Nephron (organoid): ENCODE measurements at regions not wholly inside any gene's neighbourhood (a gene's known extent, or its start where the extent isn't known, plus 50 kb on each side); places are given as distances from the start of the nearest gene placed in this dataset.

Source experiments
- H3K27ac Mint-ChIP-seq, 3 experiments: 2 replicates each; pipeline ENCODE4 v1.8.0; 2020; ENCODE audit warnings: mixed read lengths in 3 of 3, mild to moderate bottlenecking in 2 of 3, moderate library complexity in 1 of 3
- H3K27me3 Mint-ChIP-seq: 2 replicates; pipeline ENCODE4 v1.8.0; 2021; ENCODE audit warnings: low read depth, mild to moderate bottlenecking, moderate library complexity, mixed read lengths
- H3K36me3 Mint-ChIP-seq: 2 replicates; pipeline ENCODE4 v1.8.0; 2020; ENCODE audit warnings: low read depth, mixed read lengths
- H3K4me1 Mint-ChIP-seq: 2 replicates; pipeline ENCODE4 v1.8.0; 2020; ENCODE audit warnings: mixed read lengths
- H3K4me3 Mint-ChIP-seq, 3 experiments: 2 replicates each; pipeline ENCODE4 v1.8.0; 2020; ENCODE audit warnings: mild to moderate bottlenecking in 3 of 3, mixed read lengths in 3 of 3, moderate library complexity in 2 of 3
- H3K9me3 Mint-ChIP-seq: 2 replicates; pipeline ENCODE4 v1.8.0; 2020; ENCODE audit warnings: mixed read lengths
- CTCF ChIP-seq, 3 experiments: fragments of 200-600 bp; sonication (generic); IDR thresholded peaks; one replicate each; pipeline ENCODE4 v1.5.0; 2021; ENCODE audit warnings: antibody characterized with exemption in 3 of 3; ENCODE audit not compliant: unreplicated experiment in 3 of 3

DNA sequence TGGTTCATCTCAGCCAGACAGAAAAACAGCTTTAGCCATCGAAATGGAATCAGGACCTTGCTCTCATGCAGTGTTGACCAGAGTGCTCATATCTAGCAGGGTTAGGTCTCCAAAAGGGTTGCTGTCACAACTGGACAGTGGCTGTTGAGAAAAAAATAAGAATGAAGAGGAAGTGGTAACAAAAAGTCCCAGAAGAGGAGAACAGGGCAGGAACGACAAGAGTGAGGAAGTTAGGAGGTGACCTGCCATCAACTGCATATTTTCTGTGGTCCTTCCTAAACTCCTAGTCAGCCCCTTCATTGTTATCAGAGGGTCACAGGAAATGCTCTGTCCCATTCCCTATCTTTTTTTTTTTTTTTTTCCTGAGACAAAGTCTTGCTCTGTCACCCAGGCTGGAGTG, 188.1 kb upstream of the LINC00305 start:
- Mint-ChIP-seq H3K9me3 (peaks cover 2% of the 10 kb centered on the region), H3K36me3 (no peaks in the 10 kb centered on the region), H3K27me3 (no peaks in the 10 kb centered on the region), H3K27ac (no peak overlapping the region), H3K4me3 (no peak overlapping the region), H3K4me1 (peaks cover 17% of the 10 kb centered on the region)
- no peak for TF ChIP-seq CTCF (IDR thresholded peaks at IDR 0.05; ENCODE audit: unreplicated experiment in 3 of 3)

DNA sequence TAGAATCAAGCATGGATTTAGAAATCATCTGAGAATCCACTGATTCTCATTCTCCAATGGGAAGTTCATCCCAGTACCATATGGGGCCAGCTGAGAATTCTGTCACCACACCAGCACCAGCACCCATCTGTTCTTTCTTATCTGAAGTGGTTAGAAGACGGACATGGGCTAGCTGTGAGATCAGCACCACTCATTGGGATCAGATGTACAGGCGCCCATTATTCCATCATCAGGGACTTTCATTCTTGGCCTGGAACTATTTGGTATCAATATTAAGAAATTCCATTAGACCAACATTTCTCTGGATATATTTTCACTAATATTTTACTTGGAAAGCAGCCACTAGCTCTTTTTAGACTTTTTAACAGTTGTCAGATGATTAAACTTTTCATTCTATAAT, 185.9 kb upstream of the LINC00305 start:
- no peaks in the 10 kb centered on the region for H3K9me3 Mint-ChIP-seq
- no peak for TF ChIP-seq CTCF (IDR thresholded peaks at IDR 0.05; ENCODE audit: unreplicated experiment in 3 of 3)
- H3K27me3 Mint-ChIP-seq, result no peaks in the 10 kb centered on the region
- no peak overlapping the region for H3K4me3 Mint-ChIP-seq
- H3K36me3 Mint-ChIP-seq, result no peaks in the 10 kb centered on the region
- H3K4me1 Mint-ChIP-seq, result peaks cover 17% of the 10 kb centered on the region
- H3K27ac Mint-ChIP-seq, result no peak overlapping the region

DNA sequence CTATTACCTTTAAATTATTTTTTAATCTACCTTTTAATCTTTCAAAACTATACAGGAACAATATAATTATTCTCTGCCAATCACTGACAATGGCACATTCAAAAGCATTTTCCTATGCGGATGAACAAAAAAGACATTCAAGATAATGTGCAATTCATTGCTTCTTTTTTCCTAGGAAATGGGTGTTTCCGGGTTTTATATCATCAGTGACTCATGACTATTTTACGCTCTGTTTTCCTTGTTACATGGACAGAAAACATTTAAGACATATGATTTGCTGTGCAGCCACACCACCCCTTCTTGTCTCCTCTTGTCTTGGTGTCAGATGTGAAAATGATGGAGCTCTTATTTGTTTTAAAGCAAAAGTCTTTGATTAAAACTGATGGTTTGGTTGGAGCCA, 184.7 kb upstream of the LINC00305 start:
- Mint-ChIP-seq H3K4me1 (peaks cover 17% of the 10 kb centered on the region), H3K27me3 (no peaks in the 10 kb centered on the region), H3K27ac (no peak overlapping the region), H3K9me3 (no peaks in the 10 kb centered on the region), H3K4me3 (no peak overlapping the region), H3K36me3 (no peaks in the 10 kb centered on the region)
- no peak for TF ChIP-seq CTCF (IDR thresholded peaks at IDR 0.05; ENCODE audit: unreplicated experiment in 3 of 3)

GRCh38 chr18:64332835-64333234, 183.9 kb upstream of the LINC00305 start:
- Mint-ChIP-seq H3K4me1 (peaks cover 17% of the 10 kb centered on the region), H3K27me3 (no peaks in the 10 kb centered on the region), H3K36me3 (no peaks in the 10 kb centered on the region), H3K27ac (no peak overlapping the region), H3K9me3 (no peaks in the 10 kb centered on the region), H3K4me3 (no peak overlapping the region)
- no peak for TF ChIP-seq CTCF (IDR thresholded peaks at IDR 0.05; ENCODE audit: unreplicated experiment in 3 of 3)

DNA sequence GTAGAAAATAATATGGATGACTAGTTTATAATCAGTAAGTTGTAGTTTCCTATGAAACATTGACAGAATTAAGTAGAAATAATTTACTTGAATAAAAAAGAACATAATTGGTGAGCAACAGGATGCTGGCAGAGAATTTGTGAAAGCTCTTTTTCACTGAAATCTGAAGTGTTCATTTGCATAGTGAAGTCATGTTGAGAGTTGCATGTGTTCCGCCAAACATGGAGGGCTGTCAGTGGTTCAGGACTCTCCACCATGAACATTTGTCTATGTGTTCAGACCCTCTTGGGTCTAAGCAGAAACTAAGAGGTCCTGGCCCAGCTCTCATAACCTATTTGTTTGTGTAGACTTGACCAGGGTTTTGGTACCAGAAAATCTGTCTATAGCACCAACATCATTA, 182.5 kb upstream of the LINC00305 start:
- no peaks in the 10 kb centered on the region for H3K27me3 Mint-ChIP-seq
- no peaks in the 10 kb centered on the region for H3K36me3 Mint-ChIP-seq
- H3K9me3 Mint-ChIP-seq, result no peaks in the 10 kb centered on the region
- H3K27ac Mint-ChIP-seq, result no peak overlapping the region
- no peak for TF ChIP-seq CTCF (IDR thresholded peaks at IDR 0.05; ENCODE audit: unreplicated experiment in 3 of 3)
- peaks cover 10% of the 10 kb centered on the region for H3K4me1 Mint-ChIP-seq
- H3K4me3 Mint-ChIP-seq, result no peak overlapping the region

GRCh38 chr18:64330931-64331330, 182.0 kb upstream of the LINC00305 start:
- no peak for TF ChIP-seq CTCF (IDR thresholded peaks at IDR 0.05; ENCODE audit: unreplicated experiment in 3 of 3)
- Mint-ChIP-seq H3K4me3 (no peak overlapping the region), H3K27ac (no peak overlapping the region), H3K9me3 (no peaks in the 10 kb centered on the region), H3K27me3 (no peaks in the 10 kb centered on the region), H3K4me1 (peaks cover 5% of the 10 kb centered on the region), H3K36me3 (no peaks in the 10 kb centered on the region)
